GM12878 (cell line): ENCODE measurements at regions not wholly inside any gene's neighbourhood (a gene's known extent, or its start where the extent isn't known, plus 50 kb on each side); places are given as distances from the start of the nearest gene placed in this dataset.
"Not testable (repeated sequence)": the region's sequence is repeated elsewhere in the genome, so short reads cannot be mapped to it uniquely, and the experiment has no call there.

Experiments used
- ATAC-seq: fragments of 200-7000 bp; cut with Tn5 transposase; 3 replicates; pipeline ENCODE4 v1.9.1; 2020; ENCODE audit warnings: mild to moderate bottlenecking, moderate library complexity
- BruUV-seq: library from RNA; stranded (reverse); fragments of 400-500 nt; replicated peaks from 2 replicates; lab custom pipeline; 2021; lab: Mats Ljungman, UMichigan
- CTCF ChIA-PET: fragments of 300-600 bp; sonication (Branson Sonifier 250); formaldehyde crosslinking; extraction: SDS; loops from one replicate; lab custom pipeline; 2021; ENCODE audit warnings: inconsistent platforms; lab: Yijun Ruan, JAX
- POLR2A ChIA-PET: fragments of 350-600 bp; formaldehyde crosslinking; extraction: SDS; loops from one replicate; lab custom pipeline; 2021; ENCODE audit warnings: inconsistent platforms; lab: Charles Lee
- RAD21 ChIA-PET: fragments of 300-600 bp; sonication (Branson Sonifier 250); formaldehyde crosslinking; loops from one replicate; lab custom pipeline; 2023; ENCODE audit warnings: antibody characterized with exemption; ENCODE audit not compliant: unreplicated experiment; lab: Charles Lee
- SMC1A ChIA-PET: fragments of 300-600 bp; sonication (Branson Sonifier 250); formaldehyde crosslinking; loops from one replicate; lab custom pipeline; 2023; ENCODE audit not compliant: unreplicated experiment, uncharacterized antibody; lab: Charles Lee
- DNase-seq: peaks from one replicate; pipeline ENCODE4 v3.0.0-alpha.2; 2011; ENCODE audit warnings: low read depth, low spot score
- FAIRE-seq: peaks from 3 replicates; lab custom pipeline; 2011; peaks lifted over from hg19 to GRCh38; lab: Jason Lieb, UNC
- H2AFZ ChIP-seq: 2 replicates; pipeline ENCODE4 v1.6.0; 2011; ENCODE audit warnings: low read depth, low read length, control low read depth; ENCODE audit not compliant: control insufficient read depth
- H3K27ac ChIP-seq: 2 replicates; pipeline ENCODE4 v1.5.1; 2011; ENCODE audit warnings: control low read depth; ENCODE audit not compliant: control insufficient read depth, insufficient read depth
- H3K27me3 ChIP-seq, 2 experiments: replicated peaks in 1 of 2; 2 replicates each; pipeline versions ENCODE4 v1.6.0 to v1.6.1; 2011; ENCODE audit warnings: low read length in 1 of 2; ENCODE audit not compliant: control insufficient read depth in 2 of 2, insufficient read depth in 2 of 2
- H3K36me3 ChIP-seq, 2 experiments: 2 replicates each; pipeline ENCODE4 v1.5.1; 2011; ENCODE audit warnings: low read length in 1 of 2; ENCODE audit not compliant: control insufficient read depth in 2 of 2, insufficient read depth in 2 of 2
- H3K4me1 ChIP-seq: 2 replicates; pipeline ENCODE4 v1.6.1; 2011; ENCODE audit warnings: mild to moderate bottlenecking, low read length, moderate library complexity, mixed read lengths; ENCODE audit not compliant: control insufficient read depth, insufficient read depth
- H3K4me2 ChIP-seq: 2 replicates; pipeline ENCODE4 v1.6.0; 2011; ENCODE audit warnings: control low read depth; ENCODE audit not compliant: control insufficient read depth, insufficient read depth
- H3K4me3 ChIP-seq: fragments of 200-600 bp; sonication (generic); 2 replicates; pipeline ENCODE4 v1.5.1; 2016
- H3K79me2 ChIP-seq: 2 replicates; pipeline ENCODE4 v1.6.0; 2011; ENCODE audit warnings: low read length; ENCODE audit not compliant: control insufficient read depth, insufficient read depth
- H3K9ac ChIP-seq: 2 replicates; pipeline ENCODE4 v1.8.0; 2011; ENCODE audit warnings: low read length, control low read depth, mixed read lengths; ENCODE audit not compliant: control insufficient read depth, insufficient read depth
- H3K9me3 ChIP-seq: replicated peaks from 3 replicates; pipeline ENCODE4 v1.5.1; 2011; ENCODE audit warnings: mild to moderate bottlenecking, low read length; ENCODE audit not compliant: control insufficient read depth, insufficient read depth
- H4K20me1 ChIP-seq: 2 replicates; pipeline ENCODE4 v1.6.0; 2011; ENCODE audit not compliant: control insufficient read depth, insufficient read depth
- BHLHE40 ChIP-seq, 2 experiments: fragments of 450-650 bp in 1 of 2; IDR thresholded peaks; 2 replicates each; pipeline ENCODE4 v1.6.1; 2011 to 2017; ENCODE audit warnings: low read depth in 2 of 2, borderline replicate concordance in 1 of 2, improper control_type of control experiment in 1 of 2, low read length in 1 of 2, mild to moderate bottlenecking in 1 of 2
- BMI1 ChIP-seq: fragments of 450-650 bp; IDR thresholded peaks from 2 replicates; pipeline ENCODE4 v1.6.1; 2016; ENCODE audit warnings: mild to moderate bottlenecking, moderate library complexity, borderline replicate concordance
- MLLT1 ChIP-seq: fragments of 450-650 bp; IDR thresholded peaks from 2 replicates; pipeline ENCODE4 v1.6.1; 2016; ENCODE audit warnings: mild to moderate bottlenecking
- NBN ChIP-seq: fragments of 450-650 bp; IDR thresholded peaks from 2 replicates; pipeline ENCODE4 v1.6.1; 2016
- WGBS: methylation state at CpG from one replicate; pipeline ENCODE4 v1.1.6; 2016; ENCODE audit warnings: low lambda C conversion rate; ENCODE audit not compliant: insufficient replicate concordance, insufficient coverage; ENCODE audit errors: missing lambda C conversion rate; 5-methylcytosine and 5-hydroxymethylcytosine counted together
- in situ Hi-C: fragments of 300-500 bp; cut with MboI; formaldehyde crosslinking; loops from 9 replicates; pipeline ENCODE4 v1.14.3; 2018; ENCODE audit warnings: mixed read lengths
- intact Hi-C: fragments of 100-400 bp; cut with micrococcal nuclease; formaldehyde crosslinking; loops from one replicate; pipeline ENCODE4 v1.14.2; 2022; ENCODE audit not compliant: unreplicated experiment

- H3K4me2 ChIP-seq, H3K9ac ChIP-seq, H4K20me1 ChIP-seq, CTCF ChIA-PET: not testable (repeated sequence)
- 47% methylated on average over 16 of the region's 16 CpGs for WGBS
- RAD21 ChIA-PET = interaction anchor here (1.2 kb wide), 1 partner anchor 76 kb away, joined by 4 read pairs; no protein-coding TSS in a partner anchor
- TF ChIP-seq BHLHE40 (IDR thresholded peaks at IDR 0.05; ENCODE audit: borderline replicate concordance in 1 of 2, low read depth in 2 of 2, low read length in 1 of 2) (peak in 1 of 2 experiments; percentile 39; a peak in 1 of 4 replicates), NBN (0 out of 2 replicates have a peak, but pooled peaks have one; percentile 13), MLLT1 (peak; percentile 70; the same call in 1 of the 2 replicates), BMI1 (peak; percentile 71; the same call in 1 of the 2 replicates)
- TF ChIP-seq, all 136 proteins: peak for 4; not testable (repeated sequence) for 132
- in situ Hi-C loops, POLR2A ChIA-PET, SMC1A ChIA-PET, DNase-seq, H3K27ac ChIP-seq, H3K27me3 ChIP-seq, H3K36me3 ChIP-seq, H3K4me1 ChIP-seq, intact Hi-C loops, H2AFZ ChIP-seq, ATAC-seq, FAIRE-seq, H3K4me3 ChIP-seq, H3K9me3 ChIP-seq, H3K79me2 ChIP-seq, BruUV-seq: not testable (repeated sequence)
These were observed 122.8 kb upstream of the DEFB108B start for GRCh38 chr11:71710171-71710671.

GRCh38 chr11:71710701-71711385 is 122.2 kb upstream of the DEFB108B start:
- intact Hi-C loops, H3K4me2 ChIP-seq, H3K27ac ChIP-seq, ATAC-seq, BruUV-seq, H4K20me1 ChIP-seq, H3K79me2 ChIP-seq, POLR2A ChIA-PET, H3K36me3 ChIP-seq, CTCF ChIA-PET, FAIRE-seq, DNase-seq, H2AFZ ChIP-seq, H3K4me3 ChIP-seq, H3K27me3 ChIP-seq, H3K4me1 ChIP-seq, H3K9me3 ChIP-seq, in situ Hi-C loops, H3K9ac ChIP-seq: not testable (repeated sequence)
- ChIA-PET RAD21 (interaction anchor here (1.2 kb wide), 1 partner anchor 76 kb away, joined by 4 read pairs; no protein-coding TSS in a partner anchor), SMC1A (interaction anchor here (1.8 kb wide), 1 partner anchor 22 kb away, joined by 3 read pairs; no protein-coding TSS in a partner anchor)
- 22% methylated on average over 10 of the region's 10 CpGs for WGBS

DNA sequence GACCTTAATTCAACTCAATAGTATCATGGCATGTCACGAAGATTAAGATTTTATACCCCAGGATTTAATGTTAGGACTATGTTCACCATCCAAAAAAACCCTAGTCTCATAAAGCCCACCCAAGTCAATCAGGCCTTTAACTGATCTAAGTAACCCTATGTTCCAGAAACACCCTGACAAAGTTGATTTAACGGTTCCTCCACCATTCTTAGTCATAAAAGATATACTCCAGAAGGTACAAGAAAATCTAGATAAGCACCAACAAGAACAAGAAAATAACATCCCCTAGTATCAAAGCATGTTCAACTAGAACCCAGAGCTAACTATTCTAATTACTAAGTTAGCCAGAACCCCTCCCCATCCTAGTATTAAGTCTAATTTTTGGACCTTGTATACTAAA is 120.7 kb upstream of the DEFB108B start:
- H2AFZ ChIP-seq, H3K27me3 ChIP-seq, H3K36me3 ChIP-seq, FAIRE-seq, H3K4me3 ChIP-seq, H3K4me1 ChIP-seq, in situ Hi-C loops, DNase-seq, RAD21 ChIA-PET, H3K4me2 ChIP-seq, H4K20me1 ChIP-seq, H3K79me2 ChIP-seq, BruUV-seq, intact Hi-C loops, ATAC-seq, H3K9me3 ChIP-seq, POLR2A ChIA-PET, H3K9ac ChIP-seq, CTCF ChIA-PET, H3K27ac ChIP-seq: not testable (repeated sequence)
- WGBS = 17% methylated on average over 2 of the region's 2 CpGs
- SMC1A ChIA-PET = interaction anchor here (1.8 kb wide), 1 partner anchor 21 kb away, joined by 3 read pairs; no protein-coding TSS in a partner anchor
